HEK293 (cell line): ENCODE measurements at regions not wholly inside any gene's neighbourhood (a gene's known extent, or its start where the extent isn't known, plus 50 kb on each side); places are given as distances from the start of the nearest gene placed in this dataset.

ENCODE experiments used
- CTCF ChIA-PET: fragments of 350-600 bp; formaldehyde crosslinking; extraction: SDS; loops from one replicate; lab custom pipeline; 2021; ENCODE audit warnings: antibody characterized with exemption; lab: Yijun Ruan, JAX
- POLR2A ChIA-PET: fragments of 300-600 bp; formaldehyde crosslinking; extraction: SDS; loops from one replicate; lab custom pipeline; 2020; ENCODE audit warnings: antibody characterized with exemption, inconsistent platforms; lab: Yijun Ruan, JAX
- H3K27ac ChIP-seq: fragments of 200-500 bp; sonication (Bioruptor generic); 2 replicates; pipeline ENCODE4 v1.5.1; 2014; ENCODE audit warnings: low read depth, low read length, control low read depth, inconsistent platforms; ENCODE audit errors: extremely low read depth
- H3K36me3 ChIP-seq, 2 experiments: fragments of 200-500 bp in 1 of 2; sonication (Bioruptor generic) in 1 of 2; 1 replicate in 1 of 2; 2 replicates in 1 of 2; pipeline ENCODE4 v1.5.1; 2014 to 2017; ENCODE audit warnings: inconsistent platforms in 2 of 2, low read length in 2 of 2; ENCODE audit not compliant: control insufficient read depth in 2 of 2, insufficient read depth in 1 of 2
- H3K4me1 ChIP-seq: fragments of 200-500 bp; sonication (Bioruptor generic); 2 replicates; pipeline ENCODE4 v1.5.1; 2014; ENCODE audit warnings: mild to moderate bottlenecking, low read length, inconsistent platforms; ENCODE audit not compliant: control insufficient read depth, insufficient read depth
- H3K4me3 ChIP-seq: 2 replicates; pipeline ENCODE4 v1.5.1; 2011; ENCODE audit warnings: low read depth, mild to moderate bottlenecking, control low read depth, low read length, moderate library complexity
- H3K9me3 ChIP-seq: fragments of 200-500 bp; sonication (Bioruptor generic); 2 replicates; pipeline ENCODE4 v1.5.1; 2014; ENCODE audit warnings: low read depth, low read length, inconsistent platforms; ENCODE audit not compliant: control insufficient read depth, insufficient read depth
- GLIS2 ChIP-seq: fragments of 450-650 bp; formaldehyde crosslinking; IDR thresholded peaks from 2 replicates; pipeline ENCODE4 v1.5.1; 2016; ENCODE audit warnings: missing biosample characterization, missing genetic modification characterization
- KLF10 ChIP-seq: fragments of 450-650 bp; IDR thresholded peaks from 2 replicates; pipeline ENCODE4 v1.5.1; 2018; ENCODE audit warnings: missing biosample characterization, mild to moderate bottlenecking, missing genetic modification characterization
- PRDM1 ChIP-seq: fragments of 450-650 bp; formaldehyde crosslinking; IDR thresholded peaks from 2 replicates; pipeline ENCODE4; 2016; ENCODE audit warnings: missing biosample characterization, missing genetic modification characterization
- PRDM10 ChIP-seq: fragments of 450-650 bp; formaldehyde crosslinking; IDR thresholded peaks from 2 replicates; pipeline ENCODE4 v1.5.1; 2016; ENCODE audit warnings: missing biosample characterization, missing genetic modification characterization
- REST ChIP-seq: fragments of 450-650 bp; formaldehyde crosslinking; IDR thresholded peaks from 2 replicates; pipeline ENCODE4 v1.5.1; 2016; ENCODE audit warnings: missing biosample characterization, missing genetic modification characterization
- ZFHX2 ChIP-seq: fragments of 450-650 bp; formaldehyde crosslinking; conservative IDR thresholded peaks from 2 replicates; pipeline ENCODE4 v1.5.1; 2016; ENCODE audit warnings: missing biosample characterization, missing genetic modification characterization
- ZNF114 ChIP-seq: fragments of 450-650 bp; formaldehyde crosslinking; IDR thresholded peaks from 2 replicates; pipeline ENCODE4 v1.5.0; 2017; ENCODE audit warnings: missing biosample characterization, missing genetic modification characterization
- ZNF280C ChIP-seq: fragments of 450-650 bp; formaldehyde crosslinking; IDR thresholded peaks from 2 replicates; pipeline ENCODE4 v1.5.1; 2016; ENCODE audit warnings: missing biosample characterization, missing genetic modification characterization
- ZNF433 ChIP-seq: fragments of 450-650 bp; formaldehyde crosslinking; IDR thresholded peaks from 2 replicates; pipeline ENCODE4 v1.5.1; 2016; ENCODE audit warnings: missing biosample characterization, missing genetic modification characterization, low read depth
- ZNF561 ChIP-seq: fragments of 450-650 bp; IDR thresholded peaks from 2 replicates; pipeline ENCODE4 v1.5.1; 2018; ENCODE audit warnings: missing biosample characterization, missing genetic modification characterization, borderline replicate concordance
- ZNF623 ChIP-seq: fragments of 450-650 bp; formaldehyde crosslinking; IDR thresholded peaks from 2 replicates; pipeline ENCODE4 v1.5.1; 2016; ENCODE audit warnings: missing biosample characterization, missing genetic modification characterization
- ZNF664 ChIP-seq: fragments of 450-650 bp; formaldehyde crosslinking; IDR thresholded peaks from 2 replicates; pipeline ENCODE4 v1.5.1; 2016; ENCODE audit warnings: missing biosample characterization, missing genetic modification characterization
- ZNF785 ChIP-seq: fragments of 450-650 bp; formaldehyde crosslinking; IDR thresholded peaks from 2 replicates; pipeline ENCODE4 v1.5.1; 2016; ENCODE audit warnings: missing biosample characterization, missing genetic modification characterization

GRCh38 chr5:175810457-175810856 lies 60.9 kb upstream of the CPLX2 start:
- Histone ChIP-seq H3K27ac (no peak overlapping the region), H3K9me3 (no peaks in the 10 kb centered on the region), H3K36me3 (no peaks in the 10 kb centered on the region), H3K4me1 (no peaks in the 10 kb centered on the region; the same call in 1 of the 2 replicates), H3K4me3 (no peak overlapping the region)
- ChIA-PET CTCF (no interaction called here), POLR2A (interaction anchor here (1.5 kb wide), 1 partner anchor 14 kb away, joined by 6 read pairs; no protein-coding TSS in a partner anchor)
- no peak for TF ChIP-seq PRDM1 (tag by site-specific recombination)
- no peak for TF ChIP-seq ZNF664 (tag by site-specific recombination)
- TF ChIP-seq ZNF785 (tag by site-specific recombination) = no peak
- 0 out of 2 replicates have a peak, but pooled peaks have one; percentile 15 for TF ChIP-seq ZFHX2 (tag by site-specific recombination)
- TF ChIP-seq ZNF561 (tag by site-specific recombination) = no peak
- no peak for TF ChIP-seq PRDM10 (tag by site-specific recombination)
- TF ChIP-seq ZNF623 (tag by site-specific recombination) = no peak
- no peak for TF ChIP-seq ZNF280C (tag by site-specific recombination)

GRCh38 chr5:175811589-175811988 lies 59.8 kb upstream of the CPLX2 start:
- Histone ChIP-seq H3K4me1 (no peaks in the 10 kb centered on the region; the same call in 1 of the 2 replicates), H3K9me3 (no peaks in the 10 kb centered on the region), H3K36me3 (no peaks in the 10 kb centered on the region), H3K4me3 (no peak overlapping the region), H3K27ac (no peak overlapping the region)
- ChIA-PET CTCF (no interaction called here), POLR2A (no interaction called here)
- TF ChIP-seq REST (tag by site-specific recombination) (peak; percentile 58; the same call in 1 of the 2 replicates), KLF10 (tag by site-specific recombination) (no peak), ZNF433 (no peak), ZNF114 (tag by site-specific recombination) (no peak), GLIS2 (tag by site-specific recombination) (no peak)
